Neural cell (in vitro differentiated cells): ENCODE measurements at regions not wholly inside any gene's neighbourhood (a gene's known extent, or its start where the extent isn't known, plus 50 kb on each side); places are given as distances from the start of the nearest gene placed in this dataset.
"Not testable (repeated sequence)": the region's sequence is repeated elsewhere in the genome, so short reads cannot be mapped to it uniquely, and the experiment has no call there.

ENCODE experiments used
- EP300 ChIP-seq: fragments of 450-650 bp; conservative IDR thresholded peaks from 2 replicates; pipeline ENCODE4 v1.6.1; 2014; ENCODE audit warnings: antibody characterized with exemption, mild to moderate bottlenecking, moderate library complexity; ENCODE audit not compliant: poor library complexity, severe bottlenecking
- EZH2 ChIP-seq: fragments of 200-600, 300-800 bp; shearing (Covaris generic), sonication (generic); IDR thresholded peaks from 2 replicates; pipeline ENCODE4 v1.6.1; 2014; ENCODE audit warnings: antibody characterized with exemption, low read length, borderline replicate concordance, mild to moderate bottlenecking; ENCODE audit not compliant: insufficient read depth, poor library complexity, severe bottlenecking
- MXI1 ChIP-seq: fragments of 450-650 bp; conservative IDR thresholded peaks from 2 replicates; pipeline ENCODE4 v1.6.1; 2014; ENCODE audit warnings: antibody characterized with exemption, mild to moderate bottlenecking; ENCODE audit not compliant: poor library complexity, severe bottlenecking
- POLR2AphosphoS5 ChIP-seq: IDR thresholded peaks from 2 replicates; pipeline ENCODE4 v1.6.1; 2012
- RAD21 ChIP-seq: fragments of 450-650 bp; conservative IDR thresholded peaks from 2 replicates; pipeline ENCODE4 v1.6.1; 2014; ENCODE audit warnings: antibody characterized with exemption, mild to moderate bottlenecking, moderate library complexity
- REST ChIP-seq: IDR thresholded peaks from 2 replicates; pipeline ENCODE4 v1.6.1; 2012; ENCODE audit warnings: borderline replicate concordance
- SMC3 ChIP-seq: fragments of 450-650 bp; conservative IDR thresholded peaks from 2 replicates; pipeline ENCODE4 v1.6.1; 2014; ENCODE audit warnings: antibody characterized with exemption, mild to moderate bottlenecking, moderate library complexity; ENCODE audit not compliant: poor library complexity
- TAF1 ChIP-seq: IDR thresholded peaks from 2 replicates; pipeline ENCODE4 v1.6.1; 2012; ENCODE audit warnings: low read depth
- TF ChIP-seq, protein P1 (sequence below): fragments of 450-650 bp; IDR thresholded peaks from 2 replicates; pipeline ENCODE4 v1.5.1; 2014; ENCODE audit warnings: antibody characterized with exemption, mild to moderate bottlenecking, moderate library complexity; ENCODE audit not compliant: poor library complexity, severe bottlenecking

GRCh38 chr5:53412499-53412898 is 67.9 kb upstream of the FST start:
- TF ChIP-seq EZH2, TAF1, EP300, POLR2AphosphoS5, MXI1, REST, SMC3, RAD21: not testable (repeated sequence)
- TF ChIP-seq, protein P1, sequence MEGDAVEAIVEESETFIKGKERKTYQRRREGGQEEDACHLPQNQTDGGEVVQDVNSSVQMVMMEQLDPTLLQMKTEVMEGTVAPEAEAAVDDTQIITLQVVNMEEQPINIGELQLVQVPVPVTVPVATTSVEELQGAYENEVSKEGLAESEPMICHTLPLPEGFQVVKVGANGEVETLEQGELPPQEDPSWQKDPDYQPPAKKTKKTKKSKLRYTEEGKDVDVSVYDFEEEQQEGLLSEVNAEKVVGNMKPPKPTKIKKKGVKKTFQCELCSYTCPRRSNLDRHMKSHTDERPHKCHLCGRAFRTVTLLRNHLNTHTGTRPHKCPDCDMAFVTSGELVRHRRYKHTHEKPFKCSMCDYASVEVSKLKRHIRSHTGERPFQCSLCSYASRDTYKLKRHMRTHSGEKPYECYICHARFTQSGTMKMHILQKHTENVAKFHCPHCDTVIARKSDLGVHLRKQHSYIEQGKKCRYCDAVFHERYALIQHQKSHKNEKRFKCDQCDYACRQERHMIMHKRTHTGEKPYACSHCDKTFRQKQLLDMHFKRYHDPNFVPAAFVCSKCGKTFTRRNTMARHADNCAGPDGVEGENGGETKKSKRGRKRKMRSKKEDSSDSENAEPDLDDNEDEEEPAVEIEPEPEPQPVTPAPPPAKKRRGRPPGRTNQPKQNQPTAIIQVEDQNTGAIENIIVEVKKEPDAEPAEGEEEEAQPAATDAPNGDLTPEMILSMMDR = not testable (repeated sequence)
